ENCODE measurements at regions not wholly inside any gene's neighbourhood (a gene's known extent, or its start where the extent isn't known, plus 50 kb on each side); places are given as distances from the start of the nearest gene placed in this dataset.

- TF ChIP-seq CREB1 (IDR thresholded peaks at IDR 0.05; ENCODE audit: low read depth), result no peak
- TF ChIP-seq ASH2L (IDR thresholded peaks at IDR 0.05; ENCODE audit: borderline replicate concordance, low read depth), result no peak
- TF ChIP-seq EP300 (IDR thresholded peaks at IDR 0.05; ENCODE audit: borderline replicate concordance in 1 of 2, control insufficient read depth in 1 of 2, low read depth in 2 of 2, low read length in 2 of 2), result no peak
- TF ChIP-seq CREM (IDR thresholded peaks at IDR 0.05; ENCODE audit: low read depth), result no peak
- no peak for TF ChIP-seq SIX5 (IDR thresholded peaks at IDR 0.05; ENCODE audit: low read depth, low read length, severe bottlenecking)
- TF ChIP-seq ZNF622 (IDR thresholded peaks at IDR 0.05), result no peak
Measured at GRCh38 chr11:130997278-130997677, 81.0 kb upstream of the SNX19 start (continued).

- Histone ChIP-seq H3K4me1 (ENCODE audit: control insufficient read depth, insufficient read depth, low read length) (no peaks in the 10 kb centered on the region), H2AFZ (ENCODE audit: control insufficient read depth, low read depth, low read length) (no peak overlapping the region), H3K4me2 (ENCODE audit: control insufficient read depth, insufficient read depth) (no peak overlapping the region), H4K20me1 (ENCODE audit: control insufficient read depth, insufficient read depth) (no peaks in the 10 kb centered on the region), H3K4me3 (no peak overlapping the region), H3K36me3 (ENCODE audit: control insufficient read depth in 2 of 2, insufficient read depth in 2 of 2, low read length in 1 of 2) (no peaks in the 10 kb centered on the region), H3K79me2 (ENCODE audit: control insufficient read depth, insufficient read depth, low read length) (no peaks in the 10 kb centered on the region), H3K9me3 (replicated peaks; ENCODE audit: control insufficient read depth, insufficient read depth, low read length) (no peaks in the 10 kb centered on the region), H3K27me3 (replicated peaks in 1 of 2; ENCODE audit: control insufficient read depth in 2 of 2, insufficient read depth in 2 of 2, low read length in 1 of 2) (no peaks in the 10 kb centered on the region), H3K27ac (ENCODE audit: control insufficient read depth, insufficient read depth) (no peak overlapping the region), H3K9ac (ENCODE audit: control insufficient read depth, insufficient read depth, low read length) (no peak overlapping the region)
- DNase-seq (ENCODE audit: low read depth, low spot score) (no peak), ATAC-seq (no peak), FAIRE-seq (no peak)
- in situ Hi-C loops (cut with MboI) (no loop called here), intact Hi-C loops (cut with micrococcal nuclease; ENCODE audit: unreplicated experiment) (no loop called here)
- BruUV-seq (replicated peaks), result no TSS peak
- ChIA-PET SMC1A (ENCODE audit: uncharacterized antibody, unreplicated experiment) (no interaction called here), RAD21 (ENCODE audit: unreplicated experiment) (no interaction called here), POLR2A (no interaction called here), CTCF (no interaction called here)
- TF ChIP-seq LARP7 (IDR thresholded peaks at IDR 0.05), result no peak
- TF ChIP-seq CREM (IDR thresholded peaks at IDR 0.05; ENCODE audit: low read depth), result no peak
- no peak for TF ChIP-seq TCF3 (IDR thresholded peaks at IDR 0.05; ENCODE audit: borderline replicate concordance, insufficient read depth, low read depth, low read length)
- no peak for TF ChIP-seq CUX1 (IDR thresholded peaks at IDR 0.05; ENCODE audit: insufficient replicate concordance, low read depth, low read length)
- no peak for TF ChIP-seq BCLAF1 (IDR thresholded peaks at IDR 0.05)
- TF ChIP-seq MYC (IDR thresholded peaks at IDR 0.05; ENCODE audit: insufficient read depth, insufficient read length, insufficient replicate concordance, low read length, severe bottlenecking), result no peak
- TF ChIP-seq NR2C2 (IDR thresholded peaks at IDR 0.05; ENCODE audit: borderline replicate concordance, control insufficient read depth, insufficient read length, low read depth), result no peak
- TF ChIP-seq RFX5 (IDR thresholded peaks at IDR 0.05; ENCODE audit: low read depth, low read length), result no peak
- no peak for TF ChIP-seq JUND (IDR thresholded peaks at IDR 0.05; ENCODE audit: low read depth, low read length)
- TF ChIP-seq POLR2A (IDR thresholded peaks at IDR 0.05; ENCODE audit: low read depth, low read length), result no peak
- WGBS (ENCODE audit: insufficient coverage, insufficient replicate concordance, low lambda C conversion rate, missing lambda C conversion rate), result 0% methylated on average over 1 of the region's 1 CpG
Measured at GRCh38 chr11:130999086-130999485, 82.8 kb upstream of the SNX19 start.

Data from GM12878 (cell line).